ENCODE measurements at regions not wholly inside any gene's neighbourhood (a gene's known extent, or its start where the extent isn't known, plus 50 kb on each side); places are given as distances from the start of the nearest gene placed in this dataset.

- TF ChIP-seq TAF1 (IDR thresholded peaks at IDR 0.05; ENCODE audit: borderline replicate concordance, insufficient read depth, low read length) (no peak), FOXP2 (optimal IDR thresholded peaks at IDR 0.05; ENCODE audit: borderline replicate concordance, extremely low read depth, extremely low read length, insufficient read depth) (no peak), REST (IDR thresholded peaks at IDR 0.05; ENCODE audit: insufficient read depth in 1 of 2, low read depth in 2 of 2, low read length in 2 of 2) (no peak), POLR2AphosphoS5 (IDR thresholded peaks at IDR 0.05; ENCODE audit: low read depth, low read length) (no peak; the same call in 1 of the 2 replicates), SIN3A (IDR thresholded peaks at IDR 0.05; ENCODE audit: borderline replicate concordance, insufficient read depth, low read length) (no peak)
These were observed 177.9 kb downstream of the BLID start for GRCh38 chr11:121938076-121938475.

- TF ChIP-seq REST (IDR thresholded peaks at IDR 0.05; ENCODE audit: insufficient read depth in 1 of 2, low read depth in 2 of 2, low read length in 2 of 2) (no peak), SIN3A (IDR thresholded peaks at IDR 0.05; ENCODE audit: borderline replicate concordance, insufficient read depth, low read length) (no peak), FOXP2 (optimal IDR thresholded peaks at IDR 0.05; ENCODE audit: borderline replicate concordance, extremely low read depth, extremely low read length, insufficient read depth) (no peak)
These were observed 179.1 kb downstream of the BLID start for GRCh38 chr11:121936781-121937447.

GRCh38 chr11:121936370-121936769 is 179.6 kb downstream of the BLID start:
- TF ChIP-seq REST (IDR thresholded peaks at IDR 0.05; ENCODE audit: insufficient read depth in 1 of 2, low read depth in 2 of 2, low read length in 2 of 2) (no peak), POLR2AphosphoS5 (IDR thresholded peaks at IDR 0.05; ENCODE audit: low read depth, low read length) (no peak), FOXP2 (optimal IDR thresholded peaks at IDR 0.05; ENCODE audit: borderline replicate concordance, extremely low read depth, extremely low read length, insufficient read depth) (no peak), TAF1 (IDR thresholded peaks at IDR 0.05; ENCODE audit: borderline replicate concordance, insufficient read depth, low read length) (no peak), SIN3A (IDR thresholded peaks at IDR 0.05; ENCODE audit: borderline replicate concordance, insufficient read depth, low read length) (no peak)

GRCh38 chr11:121933694-121934093 is 182.3 kb downstream of the BLID start:
- TF ChIP-seq POLR2AphosphoS5 (IDR thresholded peaks at IDR 0.05; ENCODE audit: low read depth, low read length) (no peak; the same call in 1 of the 2 replicates), SIN3A (IDR thresholded peaks at IDR 0.05; ENCODE audit: borderline replicate concordance, insufficient read depth, low read length) (no peak), FOXP2 (optimal IDR thresholded peaks at IDR 0.05; ENCODE audit: borderline replicate concordance, extremely low read depth, extremely low read length, insufficient read depth) (no peak), REST (IDR thresholded peaks at IDR 0.05; ENCODE audit: insufficient read depth in 1 of 2, low read depth in 2 of 2, low read length in 2 of 2) (no peak), TAF1 (IDR thresholded peaks at IDR 0.05; ENCODE audit: borderline replicate concordance, insufficient read depth, low read length) (no peak)
